GM19351 (cell line): ENCODE measurements at regions not wholly inside any gene's neighbourhood (a gene's known extent, or its start where the extent isn't known, plus 50 kb on each side); places are given as distances from the start of the nearest gene placed in this dataset.
"Not testable (repeated sequence)": the region's sequence is repeated elsewhere in the genome, so short reads cannot be mapped to it uniquely, and the experiment has no call there.

Experiments used
- ATAC-seq: cut with Tn5 transposase; IDR thresholded peaks from one replicate; pipeline ENCODE4 v1.9.1; 2021; ENCODE audit warnings: mild to moderate bottlenecking, moderate library complexity; ENCODE audit not compliant: unreplicated experiment

- ATAC-seq = not testable (repeated sequence)
Measured at GRCh38 chr2:147000151-147000550, 844.7 kb upstream of the ACVR2A start.

- no peak for ATAC-seq
Measured at GRCh38 chr2:146997945-146998344, 846.9 kb upstream of the ACVR2A start.

GRCh38 chr2:146997488-146997887 lies 847.3 kb upstream of the ACVR2A start:
- no peak for ATAC-seq

- no peak for ATAC-seq
Measured at GRCh38 chr2:146994246-146994645, 850.6 kb upstream of the ACVR2A start.

GRCh38 chr2:146992466-146992865 lies 852.4 kb upstream of the ACVR2A start:
- ATAC-seq = no peak

GRCh38 chr2:146992057-146992456 lies 852.8 kb upstream of the ACVR2A start:
- ATAC-seq = no peak

GRCh38 chr2:146990311-146991054 lies 854.3 kb upstream of the ACVR2A start:
- ATAC-seq = no peak

- no peak for ATAC-seq
Measured at GRCh38 chr2:146989741-146990140, 855.1 kb upstream of the ACVR2A start.

- no peak for ATAC-seq
Measured at GRCh38 chr2:146987996-146988395, 856.8 kb upstream of the ACVR2A start.

GRCh38 chr2:146986161-146986560 lies 858.7 kb upstream of the ACVR2A start:
- ATAC-seq = peak; percentile 70

- peak; percentile 19 for ATAC-seq
Measured at GRCh38 chr2:146985753-146986152, 859.1 kb upstream of the ACVR2A start.

- ATAC-seq = no peak
Measured at GRCh38 chr2:146984014-146984413, 860.8 kb upstream of the ACVR2A start.

GRCh38 chr2:146982393-146982846 lies 862.4 kb upstream of the ACVR2A start:
- no peak for ATAC-seq

GRCh38 chr2:146981921-146982320 lies 862.9 kb upstream of the ACVR2A start:
- ATAC-seq = no peak

- ATAC-seq = no peak
Measured at GRCh38 chr2:146979746-146980145, 865.1 kb upstream of the ACVR2A start.

GRCh38 chr2:146978577-146979555 lies 866.0 kb upstream of the ACVR2A start:
- ATAC-seq = no peak

GRCh38 chr2:146970981-146971380 lies 873.8 kb upstream of the ACVR2A start:
- not testable (repeated sequence) for ATAC-seq

- ATAC-seq = not testable (repeated sequence)
Measured at GRCh38 chr2:146969703-146970102, 875.1 kb upstream of the ACVR2A start.

GRCh38 chr2:146964494-146964893 lies 880.3 kb upstream of the ACVR2A start:
- no peak for ATAC-seq

GRCh38 chr2:146954544-146954943 lies 890.3 kb upstream of the ACVR2A start:
- ATAC-seq = no peak

- ATAC-seq = no peak
Measured at GRCh38 chr2:146952696-146953095, 892.1 kb upstream of the ACVR2A start.

GRCh38 chr2:146950911-146951310 lies 893.9 kb upstream of the ACVR2A start:
- ATAC-seq = no peak
